GM10266 (cell line): ENCODE measurements at regions not wholly inside any gene's neighbourhood (a gene's known extent, or its start where the extent isn't known, plus 50 kb on each side); places are given as distances from the start of the nearest gene placed in this dataset.

ENCODE experiments used
- DNase-seq: peaks from one replicate; pipeline ENCODE4 v3.0.0; 2012; ENCODE audit errors: extremely low spot score
- TF ChIP-seq, protein P1 (sequence below): IDR thresholded peaks from 2 replicates; pipeline ENCODE4 v1.5.1; 2012; ENCODE audit warnings: mild to moderate bottlenecking, low read depth; ENCODE audit not compliant: control insufficient read depth, insufficient read depth; ENCODE audit errors: missing control alignments

DNA sequence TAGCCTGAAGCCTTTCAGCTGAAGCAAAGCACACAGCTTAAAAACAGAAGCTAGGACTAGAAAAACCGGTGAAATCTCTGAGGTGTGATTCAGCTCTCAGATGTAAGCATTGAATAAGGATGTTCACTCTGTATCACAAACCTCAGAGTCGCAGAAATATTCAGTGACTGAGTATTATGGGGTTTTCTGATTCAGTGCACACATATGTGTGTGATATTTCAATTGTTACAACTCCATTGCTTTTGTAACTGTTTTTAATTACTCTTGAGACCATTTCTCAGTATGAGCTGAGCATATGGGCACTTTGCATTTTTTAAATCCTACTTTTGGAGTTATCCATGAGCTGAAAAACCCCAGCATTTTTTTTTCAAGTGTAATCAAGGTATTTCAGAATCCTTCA, 868.8 kb downstream of the NTRK3 start:
- TF ChIP-seq, protein P1, sequence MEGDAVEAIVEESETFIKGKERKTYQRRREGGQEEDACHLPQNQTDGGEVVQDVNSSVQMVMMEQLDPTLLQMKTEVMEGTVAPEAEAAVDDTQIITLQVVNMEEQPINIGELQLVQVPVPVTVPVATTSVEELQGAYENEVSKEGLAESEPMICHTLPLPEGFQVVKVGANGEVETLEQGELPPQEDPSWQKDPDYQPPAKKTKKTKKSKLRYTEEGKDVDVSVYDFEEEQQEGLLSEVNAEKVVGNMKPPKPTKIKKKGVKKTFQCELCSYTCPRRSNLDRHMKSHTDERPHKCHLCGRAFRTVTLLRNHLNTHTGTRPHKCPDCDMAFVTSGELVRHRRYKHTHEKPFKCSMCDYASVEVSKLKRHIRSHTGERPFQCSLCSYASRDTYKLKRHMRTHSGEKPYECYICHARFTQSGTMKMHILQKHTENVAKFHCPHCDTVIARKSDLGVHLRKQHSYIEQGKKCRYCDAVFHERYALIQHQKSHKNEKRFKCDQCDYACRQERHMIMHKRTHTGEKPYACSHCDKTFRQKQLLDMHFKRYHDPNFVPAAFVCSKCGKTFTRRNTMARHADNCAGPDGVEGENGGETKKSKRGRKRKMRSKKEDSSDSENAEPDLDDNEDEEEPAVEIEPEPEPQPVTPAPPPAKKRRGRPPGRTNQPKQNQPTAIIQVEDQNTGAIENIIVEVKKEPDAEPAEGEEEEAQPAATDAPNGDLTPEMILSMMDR = no peak

DNA sequence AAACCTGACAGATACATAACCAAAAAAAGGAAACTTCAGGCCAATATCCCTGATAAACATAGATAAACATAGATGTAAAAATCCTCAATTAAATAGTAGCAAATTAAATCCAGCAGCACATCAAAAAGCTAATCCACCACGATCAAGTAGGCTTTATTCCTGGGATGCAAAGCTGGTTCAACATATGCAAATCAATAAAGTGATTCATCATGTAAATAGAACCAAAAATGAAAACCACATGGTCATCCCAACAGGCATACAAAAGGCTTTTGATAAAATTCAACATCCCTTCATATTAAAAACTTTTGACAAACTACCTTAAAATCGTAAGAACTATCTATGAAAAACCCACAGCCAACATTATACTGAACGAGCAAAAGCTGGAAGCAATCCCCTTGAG, 882.2 kb downstream of the NTRK3 start:
- TF ChIP-seq, protein P1 = no peak
- DNase-seq = no peak

More for the DNA sequence above, 868.8 kb downstream of the NTRK3 start:
- DNase-seq = no peak

DNA sequence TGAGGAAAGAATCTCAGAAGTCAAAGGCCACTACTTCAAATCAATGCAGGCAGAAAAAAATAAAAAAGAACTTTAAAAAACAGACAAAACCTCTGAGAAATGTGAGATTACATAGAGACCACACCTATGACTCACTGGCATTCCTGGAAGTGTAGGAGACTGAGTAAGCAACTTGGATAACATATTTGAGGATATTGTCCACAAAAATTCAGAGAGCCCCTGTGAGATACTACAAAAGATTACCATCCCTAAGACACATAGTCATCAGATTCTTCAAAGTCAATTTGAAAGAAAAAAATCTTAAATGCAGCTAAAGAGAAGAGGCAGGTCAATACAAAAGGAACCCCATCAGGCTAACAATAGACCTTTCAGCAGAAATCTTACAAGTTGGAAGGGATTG, 887.3 kb downstream of the NTRK3 start:
- TF ChIP-seq, protein P1 = no peak
- no peak for DNase-seq

DNA sequence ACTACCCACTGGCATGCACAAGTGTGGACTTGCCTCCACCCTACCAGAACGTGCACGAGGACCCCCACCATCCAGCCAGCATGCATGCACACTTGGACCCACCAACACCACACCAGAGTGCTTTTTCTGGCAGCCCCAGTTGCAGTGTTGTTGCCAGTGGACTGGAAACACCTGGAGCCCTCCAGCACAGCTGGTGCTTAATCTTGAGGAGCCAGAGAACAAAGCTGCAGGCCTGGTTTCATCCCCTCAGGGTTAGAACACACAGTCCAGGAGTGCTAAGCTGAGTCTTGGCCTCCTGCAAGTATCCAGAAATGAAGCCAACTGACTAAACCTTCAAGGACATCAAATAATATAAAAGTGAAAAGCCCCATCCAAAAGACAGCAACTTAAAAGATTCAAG, 888.0 kb downstream of the NTRK3 start:
- DNase-seq = no peak
- TF ChIP-seq, protein P1 = no peak

DNA sequence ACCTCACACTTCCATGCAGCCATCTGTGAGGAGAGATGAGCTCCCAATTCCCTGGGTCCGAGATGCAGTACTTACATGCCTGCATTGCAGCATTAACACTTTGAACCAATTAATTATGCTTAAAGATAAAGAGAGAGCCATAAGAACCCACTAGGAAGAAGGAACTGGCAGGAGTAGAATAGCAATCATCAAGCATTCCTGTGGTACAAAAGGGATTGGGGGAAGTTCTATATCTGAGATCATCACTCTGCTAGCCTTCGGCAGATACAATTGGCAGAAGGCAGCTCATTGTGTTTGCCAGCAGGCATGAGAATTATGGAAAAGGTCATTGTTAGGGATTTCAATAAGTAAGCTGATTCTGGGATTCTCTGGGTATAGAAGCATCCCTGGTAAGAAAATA, 891.4 kb downstream of the NTRK3 start:
- no peak for DNase-seq
- TF ChIP-seq, protein P1 = no peak

DNA sequence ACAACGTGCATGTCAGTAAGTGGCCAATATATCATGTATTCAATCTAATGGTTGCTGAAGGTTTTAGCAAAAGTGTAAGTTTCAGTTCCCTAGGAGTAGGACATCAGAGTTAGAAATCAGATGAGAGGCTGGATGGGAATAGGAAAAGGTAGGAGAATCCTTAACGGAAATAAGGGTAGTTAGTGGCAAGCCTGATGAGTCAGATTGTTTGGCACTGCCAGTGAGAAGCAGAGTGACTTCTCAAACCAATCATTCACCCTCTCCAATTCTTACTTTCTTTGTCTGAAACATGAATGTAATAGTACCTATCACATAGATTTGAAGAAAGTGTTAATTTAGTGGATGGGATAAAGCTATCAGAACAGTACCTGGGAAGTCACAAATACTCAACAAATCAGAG, 894.0 kb downstream of the NTRK3 start:
- DNase-seq = no peak
- TF ChIP-seq, protein P1 = no peak

DNA sequence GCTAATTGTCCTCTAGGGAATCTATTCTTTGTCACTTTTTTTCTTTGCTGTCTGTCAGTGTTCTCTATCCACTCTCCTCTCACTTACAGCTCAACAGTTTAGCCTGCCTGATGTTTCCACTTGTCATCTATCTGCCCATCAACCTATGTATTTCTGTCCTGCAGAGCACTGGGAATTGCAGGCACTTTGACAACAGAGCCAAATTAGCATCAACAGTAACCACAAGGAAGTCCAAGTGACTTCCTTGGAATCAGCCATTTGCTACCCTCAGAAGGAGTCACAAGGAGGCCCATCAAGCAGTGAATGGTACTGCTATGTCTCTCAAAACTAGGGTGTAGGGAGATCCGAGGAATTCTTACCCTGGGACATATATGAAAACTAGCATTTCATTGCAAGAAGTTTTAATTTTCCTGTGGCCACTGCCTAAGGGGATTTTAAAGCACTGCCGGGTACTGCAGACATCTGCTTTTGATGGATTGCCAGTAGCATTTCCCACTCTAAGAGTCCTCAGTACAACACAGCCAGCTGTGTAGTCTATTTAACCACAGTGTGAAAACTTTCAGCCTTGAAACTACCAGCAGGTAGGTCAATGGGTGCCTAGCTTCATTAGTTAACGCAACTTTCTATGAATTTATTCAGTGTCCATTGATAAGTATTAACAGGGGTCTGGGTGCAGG, 898.8 kb downstream of the NTRK3 start:
- DNase-seq = no peak
- TF ChIP-seq, protein P1 = no peak
